LHCN-M2 (cell line): ENCODE measurements at regions not wholly inside any gene's neighbourhood (a gene's known extent, or its start where the extent isn't known, plus 50 kb on each side); places are given as distances from the start of the nearest gene placed in this dataset.

Experiments
- DNase-seq: peaks from one replicate; pipeline ENCODE4 v3.0.0-alpha.2; 2012; ENCODE audit warnings: low read depth

- DNase-seq: no peak
Measured at GRCh38 chr2:8576525-8577167, 105.2 kb upstream of the ID2 start.

GRCh38 chr2:8577573-8577972 is 104.3 kb upstream of the ID2 start:
- no peak for DNase-seq

GRCh38 chr2:8578335-8579244 is 103.3 kb upstream of the ID2 start:
- DNase-seq: no peak

GRCh38 chr2:8579485-8580085 is 102.3 kb upstream of the ID2 start:
- DNase-seq: no peak

DNA sequence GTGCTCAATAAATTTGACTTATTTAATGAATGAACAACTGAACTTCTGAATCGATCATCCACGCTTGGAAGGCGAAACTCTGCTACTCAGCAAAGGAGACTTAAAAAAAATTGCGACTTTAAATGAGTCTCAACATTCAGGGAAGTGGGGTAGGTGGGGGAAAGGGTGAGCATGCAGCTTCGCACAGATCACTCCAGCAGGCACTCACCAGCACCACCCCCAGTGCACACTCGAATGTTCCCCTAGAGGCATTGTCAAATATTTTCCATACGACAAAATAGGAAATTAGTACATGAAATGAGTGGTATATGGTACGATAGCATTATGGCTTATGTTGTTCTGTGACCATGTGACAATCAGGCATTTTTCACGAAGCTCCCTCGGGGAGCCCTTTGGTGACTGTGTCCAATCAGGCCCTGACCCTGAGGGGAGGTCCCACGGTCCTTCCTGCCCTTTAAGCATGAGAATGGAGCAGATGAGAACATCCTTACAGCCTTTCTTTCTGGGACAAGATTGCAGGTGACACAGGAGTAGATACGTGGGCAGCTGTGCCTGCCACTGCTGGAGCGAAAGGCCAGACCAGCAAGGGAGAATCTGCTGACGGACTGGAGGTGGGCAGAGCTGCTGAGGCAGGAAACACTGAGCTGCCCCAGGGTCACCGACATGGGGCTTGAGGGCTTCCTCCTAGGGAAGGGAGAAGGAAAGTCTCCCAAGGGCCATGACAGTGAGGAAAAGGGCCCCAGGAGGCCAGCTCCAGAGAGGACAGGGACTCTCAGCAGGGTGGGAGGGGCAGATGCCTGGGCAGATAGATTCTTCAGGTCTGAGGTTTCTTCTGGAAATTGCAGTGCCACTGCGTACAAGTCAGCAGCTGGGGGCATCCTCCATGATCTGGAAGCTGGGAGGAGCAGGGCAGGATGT is 101.3 kb upstream of the ID2 start:
- no peak for DNase-seq

GRCh38 chr2:8581234-8581561 is 100.7 kb upstream of the ID2 start:
- no peak for DNase-seq

- DNase-seq: no peak
Measured at GRCh38 chr2:8581601-8582041, 100.2 kb upstream of the ID2 start.

DNA sequence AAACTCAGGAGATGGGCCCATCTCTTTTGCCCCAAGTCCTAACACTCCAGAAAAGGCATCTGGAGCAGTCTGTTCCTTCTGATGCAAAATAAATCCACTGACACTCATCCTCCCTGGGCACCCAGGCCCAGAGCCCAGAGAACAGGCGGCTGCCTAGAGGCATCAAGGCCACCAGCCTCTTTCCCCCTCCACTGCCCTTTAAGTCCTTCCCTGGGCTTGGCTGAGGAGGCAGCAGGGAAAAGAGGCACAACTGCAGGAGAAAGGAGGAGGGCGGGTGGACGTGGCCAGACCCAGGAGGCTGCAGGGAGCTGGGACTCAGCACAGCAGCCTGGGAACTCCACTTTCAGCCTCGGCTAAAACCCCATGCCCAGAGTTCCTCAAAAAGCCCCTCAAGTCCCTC is 99.7 kb upstream of the ID2 start:
- DNase-seq: no peak

GRCh38 chr2:8582651-8583399 is 99.0 kb upstream of the ID2 start:
- DNase-seq: no peak

- DNase-seq: no peak
Measured at GRCh38 chr2:8583400-8584173, 98.3 kb upstream of the ID2 start.

GRCh38 chr2:8584174-8585066 is 97.4 kb upstream of the ID2 start:
- DNase-seq: no peak

DNA sequence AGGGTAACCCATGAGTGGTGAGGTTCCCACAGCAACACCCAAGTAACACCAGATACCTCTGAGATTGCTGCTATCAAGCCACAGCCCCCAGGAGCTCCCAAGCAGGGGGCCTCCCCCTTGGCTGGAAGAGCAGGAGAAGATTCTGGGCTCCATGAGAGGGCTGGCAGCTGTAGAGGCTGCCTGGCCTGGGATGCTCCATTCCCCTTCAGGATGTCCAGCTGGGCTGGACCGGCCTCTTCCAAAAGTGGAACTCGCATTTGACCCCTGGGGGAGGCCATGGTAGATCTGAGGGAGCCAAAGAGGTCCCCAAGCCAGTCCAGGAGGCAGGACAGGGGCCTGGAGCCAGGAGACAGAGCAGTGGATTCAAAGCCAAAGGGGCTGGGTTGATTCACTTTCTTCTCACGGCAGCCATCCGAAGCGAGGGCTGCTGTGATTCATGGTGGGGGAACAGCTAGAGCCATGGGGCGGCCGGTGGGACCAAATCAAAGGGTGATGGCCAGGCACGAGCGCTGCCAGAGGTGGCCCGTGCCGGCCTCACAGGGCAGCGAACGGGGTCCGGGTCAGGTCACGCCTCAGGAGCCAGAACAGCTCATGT is 95.3 kb upstream of the ID2 start:
- DNase-seq: no peak

- DNase-seq: no peak
Measured at GRCh38 chr2:8587251-8587791, 94.5 kb upstream of the ID2 start.

- DNase-seq: no peak
Measured at GRCh38 chr2:8587920-8588830, 93.7 kb upstream of the ID2 start.

DNA sequence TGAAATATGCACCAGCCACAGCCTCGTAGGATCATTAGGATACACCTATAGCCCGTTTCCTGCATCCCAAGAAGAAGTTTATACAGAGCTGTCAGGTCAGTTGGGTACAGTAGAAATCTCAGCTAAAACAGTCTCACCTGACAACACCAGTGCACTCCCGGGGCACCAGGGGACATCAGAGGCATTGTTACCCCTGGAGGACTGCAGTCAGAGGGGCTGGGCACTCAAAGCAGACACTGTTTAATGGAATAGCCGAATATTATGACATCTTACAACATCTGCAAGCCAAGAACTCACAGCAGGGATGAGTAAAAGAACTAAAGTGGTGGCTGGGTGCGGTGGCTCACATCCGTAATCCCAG is 93.0 kb upstream of the ID2 start:
- DNase-seq: no peak

DNA sequence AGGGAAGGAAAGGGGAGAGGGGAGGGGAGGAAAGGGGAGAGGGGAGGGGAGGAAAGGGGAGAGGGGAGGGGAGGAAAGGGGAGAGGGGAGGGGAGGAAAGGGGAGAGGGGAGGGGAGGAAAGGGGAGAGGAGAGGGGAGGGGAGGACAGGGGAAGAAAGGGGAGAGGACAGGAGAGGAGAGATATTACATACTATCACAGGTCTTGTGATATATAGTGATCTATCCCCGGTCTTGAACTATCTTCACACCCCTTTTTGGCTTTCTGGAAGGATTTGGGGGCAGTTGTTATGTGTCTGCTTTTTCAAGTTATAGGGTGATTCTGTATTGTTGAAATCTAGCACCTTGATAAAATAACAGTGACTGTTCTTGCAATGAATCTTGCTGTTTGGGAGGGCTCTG is 92.1 kb upstream of the ID2 start:
- no peak for DNase-seq

- DNase-seq: no peak
Measured at GRCh38 chr2:8590938-8591337, 90.9 kb upstream of the ID2 start.
